ENCODE measurements at regions not wholly inside any gene's neighbourhood (a gene's known extent, or its start where the extent isn't known, plus 50 kb on each side); places are given as distances from the start of the nearest gene placed in this dataset.
"Not testable (repeated sequence)": the region's sequence is repeated elsewhere in the genome, so short reads cannot be mapped to it uniquely, and the experiment has no call there.

GRCh38 chr4:85132570-85132969 lies 166.1 kb upstream of the WDFY3 start:
- Histone ChIP-seq H2AFZ (ENCODE audit: low read depth, low read length) (no peak overlapping the region), H3K4me1 (ENCODE audit: insufficient read depth, low read length) (no peaks in the 10 kb centered on the region), H3K9ac (ENCODE audit: low read length) (no peak overlapping the region), H3K36me3 (ENCODE audit: insufficient read depth, low read length) (no peaks in the 10 kb centered on the region), H4K20me1 (ENCODE audit: insufficient read depth, low read length) (no peaks in the 10 kb centered on the region), H3K4me2 (ENCODE audit: low read length) (no peak overlapping the region), H3K27me3 (ENCODE audit: insufficient read depth, low read length) (no peaks in the 10 kb centered on the region), H3K27ac (ENCODE audit: low read depth, low read length) (no peak overlapping the region), H3K9me3 (ENCODE audit: insufficient read depth, low read depth, low read length) (no peaks in the 10 kb centered on the region), H3K4me3 (ENCODE audit: insufficient read depth, low read depth, low read length) (no peak overlapping the region), H3K79me2 (ENCODE audit: insufficient read depth, low read length) (no peaks in the 10 kb centered on the region)
- Mint-ChIP-seq H3K4me1 (ENCODE audit: low read depth, unreplicated experiment) (no peaks in the 10 kb centered on the region), H3K27me3 (ENCODE audit: low read depth, unreplicated experiment) (no peaks in the 10 kb centered on the region), H3K4me3 (ENCODE audit: unreplicated experiment) (no peak overlapping the region), H3K9me3 (ENCODE audit: unreplicated experiment) (peaks cover 2% of the 10 kb centered on the region), H3K36me3 (ENCODE audit: low read depth, unreplicated experiment) (no peaks in the 10 kb centered on the region), H3K27ac (ENCODE audit: unreplicated experiment) (no peak overlapping the region)
- DNase-seq (ENCODE audit: low read depth) = no peak
- TF ChIP-seq EZH2 (IDR thresholded peaks at IDR 0.05; ENCODE audit: insufficient read depth, low read length) = no peak
- no peak for TF ChIP-seq CTCF (IDR thresholded peaks at IDR 0.05; ENCODE audit: insufficient read depth, low read depth, low read length)
- FAIRE-seq = no peak

- not testable (repeated sequence) for H3K27ac ChIP-seq (ENCODE audit: low read depth, low read length); H3K36me3 ChIP-seq (ENCODE audit: insufficient read depth, low read length); H4K20me1 ChIP-seq (ENCODE audit: insufficient read depth, low read length); H2AFZ ChIP-seq (ENCODE audit: low read depth, low read length); H3K9ac ChIP-seq (ENCODE audit: low read length); H3K36me3 Mint-ChIP-seq (ENCODE audit: low read depth, unreplicated experiment); H3K79me2 ChIP-seq (ENCODE audit: insufficient read depth, low read length); H3K4me1 Mint-ChIP-seq (ENCODE audit: low read depth, unreplicated experiment); H3K27me3 Mint-ChIP-seq (ENCODE audit: low read depth, unreplicated experiment); FAIRE-seq; H3K4me3 ChIP-seq (ENCODE audit: insufficient read depth, low read depth, low read length); H3K4me3 Mint-ChIP-seq (ENCODE audit: unreplicated experiment); DNase-seq (ENCODE audit: low read depth); H3K4me2 ChIP-seq (ENCODE audit: low read length); H3K9me3 Mint-ChIP-seq (ENCODE audit: unreplicated experiment); H3K27ac Mint-ChIP-seq (ENCODE audit: unreplicated experiment); H3K4me1 ChIP-seq (ENCODE audit: insufficient read depth, low read length); H3K27me3 ChIP-seq (ENCODE audit: insufficient read depth, low read length); H3K9me3 ChIP-seq (ENCODE audit: insufficient read depth, low read depth, low read length)
Measured at GRCh38 chr4:85139749-85140148, 173.3 kb upstream of the WDFY3 start.

GRCh38 chr4:85142451-85142850 lies 176.0 kb upstream of the WDFY3 start:
- no peak overlapping the region for H3K27ac ChIP-seq (ENCODE audit: low read depth, low read length)
- no peaks in the 10 kb centered on the region for H3K27me3 ChIP-seq (ENCODE audit: insufficient read depth, low read length)
- Mint-ChIP-seq H3K36me3 (ENCODE audit: low read depth, unreplicated experiment) (no peaks in the 10 kb centered on the region), H3K4me1 (ENCODE audit: low read depth, unreplicated experiment) (no peaks in the 10 kb centered on the region), H3K9me3 (ENCODE audit: unreplicated experiment) (no peaks in the 10 kb centered on the region), H3K27ac (ENCODE audit: unreplicated experiment) (no peak overlapping the region), H3K4me3 (ENCODE audit: unreplicated experiment) (no peak overlapping the region), H3K27me3 (ENCODE audit: low read depth, unreplicated experiment) (peaks cover 2% of the 10 kb centered on the region)
- DNase-seq (ENCODE audit: low read depth) (no peak), FAIRE-seq (no peak)
- no peak overlapping the region for H2AFZ ChIP-seq (ENCODE audit: low read depth, low read length)
- no peak overlapping the region for H3K9ac ChIP-seq (ENCODE audit: low read length)
- no peaks in the 10 kb centered on the region for H4K20me1 ChIP-seq (ENCODE audit: insufficient read depth, low read length)
- no peaks in the 10 kb centered on the region for H3K36me3 ChIP-seq (ENCODE audit: insufficient read depth, low read length)
- H3K4me3 ChIP-seq (ENCODE audit: insufficient read depth, low read depth, low read length) = no peak overlapping the region
- H3K9me3 ChIP-seq (ENCODE audit: insufficient read depth, low read depth, low read length) = no peaks in the 10 kb centered on the region
- TF ChIP-seq CTCF (IDR thresholded peaks at IDR 0.05; ENCODE audit: insufficient read depth, low read depth, low read length) (no peak), EZH2 (IDR thresholded peaks at IDR 0.05; ENCODE audit: insufficient read depth, low read length) (no peak)
- H3K79me2 ChIP-seq (ENCODE audit: insufficient read depth, low read length) = no peaks in the 10 kb centered on the region
- H3K4me1 ChIP-seq (ENCODE audit: insufficient read depth, low read length) = no peaks in the 10 kb centered on the region
- no peak overlapping the region for H3K4me2 ChIP-seq (ENCODE audit: low read length)
